Bone marrow (tissue), 2 donors: ENCODE measurements at regions not wholly inside any gene's neighbourhood (a gene's known extent, or its start where the extent isn't known, plus 50 kb on each side); places are given as distances from the start of the nearest gene placed in this dataset.

Experiments used
- DNase-seq, 2 donors: peaks; one replicate each; lab custom pipeline; 2025; lab: John Stamatoyannopoulos, UW

- no peak for DNase-seq
These were observed 170.2 kb upstream of the SALL1 start for GRCh38 chr16:51321251-51321650.

DNA sequence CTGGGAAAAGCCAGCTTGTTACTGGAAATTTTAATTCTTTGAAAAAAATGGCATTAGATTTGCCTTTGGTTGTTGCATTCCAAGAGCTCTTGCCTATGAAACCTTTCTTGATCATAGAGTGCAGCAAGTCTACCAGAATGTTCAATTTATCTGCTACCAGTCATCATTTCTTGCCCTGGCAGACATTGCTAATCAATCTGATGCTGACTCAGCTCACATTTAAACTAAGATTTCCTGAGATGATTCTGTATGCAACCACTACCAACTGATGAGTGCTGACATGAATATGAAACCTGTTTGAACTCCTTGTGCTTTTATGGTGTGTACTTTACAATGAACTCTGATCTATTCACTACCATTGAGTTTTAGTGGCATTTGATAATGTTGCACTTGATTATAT, 166.5 kb upstream of the SALL1 start:
- DNase-seq: no peak

DNA sequence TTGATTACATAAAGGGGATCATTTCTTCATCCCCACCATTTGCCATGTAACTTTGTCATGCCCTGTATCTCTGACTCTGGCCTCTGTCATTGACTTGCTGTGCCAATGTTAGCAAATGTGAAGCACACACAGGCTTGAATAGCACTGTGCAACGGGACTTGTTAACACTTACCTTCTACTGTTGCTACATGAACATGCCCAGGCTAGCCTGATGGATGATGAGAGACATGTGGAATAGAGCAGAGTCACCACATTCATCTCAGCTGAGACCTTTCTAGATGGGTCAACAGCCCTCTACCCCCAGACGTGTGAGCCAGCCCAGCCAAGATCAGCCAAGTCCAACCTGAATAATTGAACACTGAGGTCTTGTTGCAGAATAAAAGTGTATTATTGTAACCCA, 162.1 kb upstream of the SALL1 start:
- DNase-seq: no peak

GRCh38 chr16:51312363-51313150, 161.5 kb upstream of the SALL1 start:
- DNase-seq: no peak

DNA sequence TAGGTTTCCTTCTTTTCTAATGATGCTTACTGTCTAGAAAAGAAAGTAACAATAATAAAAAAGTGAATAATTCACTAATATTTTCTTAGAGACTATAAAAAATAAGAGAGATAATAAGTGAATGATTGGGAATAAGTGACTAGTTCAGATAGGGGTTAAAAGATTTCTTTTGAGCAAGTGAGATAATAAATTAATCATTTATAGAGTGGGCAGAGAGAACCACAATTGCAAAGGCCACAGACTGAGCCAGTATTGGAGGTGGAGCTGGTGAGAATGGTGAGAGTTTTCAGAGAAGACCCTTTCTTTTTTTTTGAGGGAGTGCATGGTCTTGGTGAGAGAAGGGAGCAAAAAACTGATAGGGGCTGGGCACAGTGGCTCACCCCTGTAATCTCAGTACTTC, 159.1 kb upstream of the SALL1 start:
- DNase-seq: no peak

DNA sequence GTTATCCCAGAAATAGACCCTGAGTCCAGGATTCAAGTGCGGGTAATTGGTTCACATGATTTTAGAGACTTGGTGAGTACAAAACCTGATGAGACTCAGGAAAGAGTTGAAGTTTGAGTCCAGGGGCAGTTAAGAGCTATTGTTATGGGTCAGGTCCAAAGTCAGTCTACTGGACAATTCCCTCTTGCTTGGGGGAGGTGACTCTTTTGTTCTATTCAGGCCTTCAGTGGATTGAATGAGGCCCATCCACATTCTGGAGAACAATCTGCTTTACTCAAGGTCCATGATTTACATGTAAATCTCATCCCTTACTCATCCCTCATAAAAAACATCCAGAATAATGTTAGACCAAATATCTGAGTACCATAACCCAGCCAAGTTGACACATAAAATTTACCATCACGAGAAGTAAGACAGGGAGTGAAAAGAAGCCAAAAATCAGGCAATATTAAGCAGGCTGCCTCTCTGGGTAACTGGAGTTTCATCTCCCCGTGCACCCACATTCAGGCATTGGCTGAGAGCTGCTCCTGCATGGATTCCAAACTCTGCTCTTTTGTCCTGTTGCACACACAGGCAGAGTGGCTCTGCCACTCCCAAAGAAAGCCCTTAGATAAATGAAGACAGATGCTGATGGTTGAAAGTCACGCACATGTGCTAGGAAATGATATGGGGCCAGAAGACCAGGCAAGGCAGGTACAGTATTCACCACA, 156.0 kb upstream of the SALL1 start:
- no peak for DNase-seq

DNA sequence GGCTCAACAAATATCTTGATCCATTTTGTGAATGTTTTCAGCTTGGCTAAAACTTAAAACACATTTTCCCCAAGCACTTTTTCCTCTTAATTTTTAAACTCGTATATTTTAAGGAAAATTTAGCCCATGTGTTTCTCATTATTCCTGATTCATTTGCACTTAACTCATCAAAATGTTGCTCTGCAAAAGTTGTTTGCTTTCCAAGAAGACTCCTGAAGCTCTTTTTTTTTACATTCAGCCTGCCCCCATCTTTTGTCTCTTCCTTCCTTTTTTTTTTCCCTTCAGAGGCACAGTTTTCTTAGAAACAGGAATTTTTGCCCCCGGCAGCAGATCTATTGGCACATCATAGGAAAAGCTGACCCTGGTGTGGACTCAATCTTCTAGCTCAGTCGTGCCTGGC, 155.0 kb upstream of the SALL1 start:
- no peak for DNase-seq

GRCh38 chr16:51305337-51305736, 154.3 kb upstream of the SALL1 start:
- DNase-seq: no peak

- DNase-seq: no peak
These were observed 151.0 kb upstream of the SALL1 start for GRCh38 chr16:51302042-51302441.

- DNase-seq: no peak
These were observed 147.7 kb upstream of the SALL1 start for GRCh38 chr16:51298800-51299199.

DNA sequence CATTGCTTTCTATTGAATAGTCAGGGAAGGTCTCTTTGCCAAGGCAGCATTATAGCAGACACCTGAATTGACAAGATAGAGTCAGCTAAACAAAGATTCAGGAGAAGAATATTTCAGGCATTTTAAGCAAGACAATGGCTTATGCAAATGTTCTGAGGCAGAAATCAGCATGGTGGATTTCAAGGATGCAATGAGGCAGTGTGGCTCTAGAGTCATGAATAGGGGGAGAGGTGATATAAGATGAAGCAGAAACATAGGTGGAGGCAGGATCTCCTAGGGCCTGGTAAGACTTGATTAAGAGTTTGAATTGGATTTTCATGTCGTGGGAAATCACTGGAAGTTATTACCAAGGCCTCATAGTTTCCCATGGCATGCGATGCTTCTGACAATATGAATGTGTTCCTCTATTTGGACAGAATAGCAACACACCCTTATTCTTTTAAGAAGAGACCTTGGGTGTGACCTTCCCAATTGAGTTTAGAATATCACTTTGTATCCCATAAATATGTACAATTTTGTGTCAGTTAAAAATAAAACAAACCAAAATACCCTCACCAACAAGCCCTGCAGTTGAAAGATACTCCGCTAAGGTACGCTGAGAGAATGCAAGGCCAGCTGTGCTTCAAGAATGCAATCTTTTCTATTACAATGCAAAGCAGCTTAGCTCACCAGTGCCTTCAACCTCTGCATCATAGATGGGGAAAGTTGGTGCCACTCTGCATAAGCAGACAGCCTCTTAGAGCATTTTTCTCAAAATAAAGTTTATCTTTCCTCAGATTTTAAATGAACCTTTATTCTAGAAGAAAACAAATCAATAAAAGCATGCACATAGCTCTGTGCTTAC, 139.6 kb upstream of the SALL1 start:
- no peak for DNase-seq

DNA sequence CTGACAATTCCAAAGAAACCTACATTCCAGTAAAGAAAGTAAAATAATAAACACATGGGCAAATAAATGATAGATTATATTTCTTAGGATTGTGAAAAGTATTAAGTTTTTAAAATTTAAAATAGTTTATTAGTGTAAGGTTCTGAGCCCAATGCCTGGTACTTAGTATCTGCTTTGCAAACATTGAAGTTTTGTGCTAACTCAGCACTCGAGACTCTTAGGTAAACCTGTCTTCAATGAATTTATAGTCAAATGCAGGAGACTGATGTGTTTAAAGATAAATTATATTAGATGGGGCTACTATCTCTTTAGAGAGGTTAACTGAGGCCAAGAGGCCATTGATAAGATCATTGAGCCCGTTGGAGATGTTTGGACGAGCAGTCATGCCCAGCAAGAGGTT, 138.3 kb upstream of the SALL1 start:
- no peak for DNase-seq

DNA sequence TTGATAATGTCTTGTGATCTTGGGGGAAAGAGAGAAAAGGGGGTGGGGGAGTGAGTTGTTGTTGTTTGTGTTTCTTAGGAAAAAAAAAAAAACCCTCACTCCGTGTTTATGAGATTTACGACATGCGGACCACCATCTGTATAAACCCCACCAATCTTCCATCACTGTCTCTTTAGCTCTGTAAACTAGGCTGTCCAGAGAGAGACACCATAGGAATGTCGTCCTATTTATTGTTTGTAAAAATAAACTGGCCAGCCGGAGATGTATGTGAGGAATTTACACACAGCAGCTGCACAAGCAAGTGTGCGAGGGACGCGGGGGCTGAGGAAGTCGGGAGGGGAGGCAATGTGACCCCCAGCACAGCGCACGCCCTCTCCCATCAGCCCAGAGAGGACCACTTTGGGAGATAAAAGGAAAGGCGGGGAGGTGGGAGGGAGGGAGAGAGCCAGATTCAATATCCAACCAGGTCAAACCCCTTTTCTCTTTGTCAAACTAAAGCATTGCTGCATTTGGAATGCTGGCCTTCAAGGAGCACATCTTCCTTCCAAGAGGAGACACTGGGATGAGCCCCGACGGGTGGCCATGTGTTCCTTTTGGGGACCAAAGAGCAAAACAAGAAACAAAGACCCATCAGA, 136.2 kb upstream of the SALL1 start:
- no peak for DNase-seq

DNA sequence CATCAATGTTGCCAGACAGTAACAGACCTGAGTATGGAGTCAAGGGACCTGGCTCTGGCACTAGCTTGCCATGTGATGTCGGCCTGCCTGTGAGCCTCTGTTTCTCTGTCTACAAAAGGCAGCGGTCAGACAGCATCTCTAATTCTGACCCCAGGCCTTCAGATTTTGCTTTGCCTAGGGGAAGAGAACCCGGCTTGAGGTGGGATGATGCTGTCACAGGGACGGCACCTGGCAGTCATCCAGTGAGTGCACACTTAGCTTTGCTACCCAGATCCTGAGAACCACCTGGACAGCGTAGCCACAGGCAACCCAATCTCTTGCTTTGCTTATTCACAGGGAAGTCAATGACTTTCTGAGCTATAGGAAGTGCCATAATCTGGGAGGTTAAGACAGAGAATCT, 135.2 kb upstream of the SALL1 start:
- DNase-seq: no peak

DNA sequence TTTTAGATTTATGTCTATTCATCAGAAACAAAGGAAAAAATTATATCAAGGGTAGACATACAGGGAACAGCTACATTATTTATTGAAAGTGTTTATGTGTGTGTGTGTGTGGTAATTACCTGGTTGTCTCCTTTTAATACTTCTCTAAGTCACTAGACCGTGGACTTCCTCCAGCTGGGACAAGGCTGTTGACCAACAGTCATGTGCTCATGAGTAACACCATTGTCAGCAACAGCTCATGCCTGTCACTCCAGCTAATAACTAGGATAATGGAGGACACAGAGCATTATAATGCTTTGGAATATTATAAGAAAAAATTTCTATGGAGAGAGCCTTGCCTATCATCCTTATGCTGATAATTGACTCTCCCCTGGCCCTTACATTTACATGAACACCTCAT, 125.3 kb upstream of the SALL1 start:
- no peak for DNase-seq

GRCh38 chr16:51272420-51272819, 121.3 kb upstream of the SALL1 start:
- no peak for DNase-seq

DNA sequence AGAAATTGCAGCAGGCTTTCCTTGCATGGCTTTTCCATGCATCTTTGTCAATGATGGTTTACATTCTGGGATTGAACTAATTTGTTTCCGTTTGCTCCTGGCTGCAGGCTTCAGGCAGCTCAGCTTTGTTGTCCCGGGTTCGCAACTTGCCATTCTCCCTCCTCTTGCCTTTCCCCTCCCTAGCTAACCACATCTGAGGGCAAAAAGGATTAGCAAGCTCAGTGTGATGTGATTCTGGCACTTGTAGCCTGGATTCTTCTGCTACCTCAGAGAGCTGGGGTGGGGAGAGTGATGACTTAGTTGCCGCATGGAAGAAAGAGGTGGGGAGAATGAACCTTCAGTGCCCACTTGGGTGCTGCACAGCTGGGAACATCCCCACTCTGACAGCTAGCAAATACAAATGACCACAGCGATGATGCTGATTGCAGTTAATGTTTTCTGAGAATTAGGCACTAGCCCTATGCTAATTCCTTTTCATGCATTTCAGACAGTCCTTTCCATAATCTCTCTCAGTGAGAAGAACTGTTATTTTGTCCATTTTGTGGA, 120.2 kb upstream of the SALL1 start:
- DNase-seq: no peak

DNA sequence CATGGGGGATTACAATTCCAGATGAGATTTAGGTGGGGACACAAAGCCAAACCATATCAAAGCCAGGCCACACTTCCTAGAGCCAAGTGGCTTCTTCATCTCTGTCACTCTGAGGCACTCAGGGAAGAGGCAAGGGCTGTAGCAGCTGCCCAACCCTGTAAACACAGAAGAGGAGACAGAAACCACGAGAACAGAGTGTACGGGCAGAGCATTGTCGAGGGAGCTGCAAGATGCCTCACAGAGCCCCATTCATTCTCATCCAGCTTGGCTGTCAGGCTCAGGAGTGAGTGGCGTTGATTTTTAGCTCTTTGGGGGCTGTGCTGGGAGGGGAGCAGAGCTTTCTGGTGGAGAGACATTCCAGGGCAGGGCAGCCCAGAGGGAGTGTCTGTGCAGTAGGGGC, 117.2 kb upstream of the SALL1 start:
- no peak for DNase-seq

DNA sequence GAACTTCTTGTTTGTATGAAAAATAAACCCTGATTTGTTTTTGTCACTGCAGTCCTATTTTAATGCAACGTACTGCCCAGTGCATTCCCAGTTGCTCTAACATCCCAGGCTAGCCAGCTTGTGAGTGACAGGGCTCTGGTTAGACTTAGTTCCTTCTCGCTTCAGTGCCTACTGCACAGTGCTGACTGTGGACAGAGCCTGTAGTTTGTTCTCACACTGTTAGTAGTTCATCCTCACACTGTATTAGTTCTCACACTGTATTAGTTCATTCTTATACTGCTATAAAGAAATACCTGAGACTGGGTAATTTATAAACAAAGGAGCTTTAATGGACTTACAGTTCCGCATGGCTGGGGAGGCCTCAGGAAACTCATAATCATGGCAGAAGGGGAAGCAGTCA, 116.6 kb upstream of the SALL1 start:
- no peak for DNase-seq

GRCh38 chr16:51262428-51262827, 111.4 kb upstream of the SALL1 start:
- no peak for DNase-seq

DNA sequence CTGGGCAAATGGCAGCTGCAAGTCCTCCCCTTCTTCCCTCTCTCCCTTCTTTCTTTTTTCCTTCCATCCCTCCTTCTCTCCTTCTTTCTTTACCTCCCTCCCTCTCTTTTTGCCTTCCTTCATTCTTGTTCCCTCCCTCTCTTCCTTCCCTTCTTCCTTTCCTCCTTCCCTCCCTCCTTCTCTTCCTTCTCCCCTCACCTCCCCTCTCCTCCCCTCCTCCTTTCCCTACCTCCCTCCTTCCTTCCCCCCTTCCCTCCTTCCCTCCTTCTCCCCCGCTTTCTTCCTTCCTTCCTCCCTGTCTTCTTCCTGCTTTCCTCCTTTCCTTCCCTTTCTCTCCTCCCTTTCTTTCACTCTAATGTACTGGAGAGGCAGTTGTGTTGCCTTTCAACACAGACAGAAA, 110.8 kb upstream of the SALL1 start:
- DNase-seq: no peak

DNA sequence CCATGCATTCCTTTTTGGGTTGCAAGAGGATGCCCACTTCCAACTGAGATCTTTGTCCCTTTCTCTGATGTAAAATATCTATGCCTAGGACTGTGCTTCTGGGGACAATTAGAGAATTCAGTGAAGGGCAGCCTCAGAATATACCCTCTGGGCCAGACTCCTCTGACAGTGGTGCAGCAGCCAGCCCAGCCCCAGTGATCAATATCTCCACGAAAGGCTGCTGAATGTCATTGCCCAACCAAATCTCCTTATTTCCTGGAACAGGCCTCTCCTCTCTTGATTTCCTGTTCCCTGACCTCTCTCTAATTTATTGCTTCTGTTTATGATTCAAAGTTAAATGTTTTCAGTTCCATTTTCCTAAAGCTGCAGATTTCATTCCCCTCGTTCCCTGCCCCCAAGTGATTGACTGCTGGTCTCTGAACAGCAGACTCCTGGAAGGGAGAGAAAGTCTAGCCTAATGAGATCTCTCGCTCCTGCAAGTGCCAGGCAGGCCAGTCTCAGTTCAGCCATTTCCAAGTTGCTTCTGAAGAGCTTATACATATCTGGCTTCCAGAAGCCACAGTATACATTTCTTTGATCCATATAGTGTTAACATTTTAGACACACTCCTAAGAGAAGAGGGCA, 104.4 kb upstream of the SALL1 start:
- DNase-seq: no peak
